Neural cell (in vitro differentiated cells): ENCODE measurements at regions not wholly inside any gene's neighbourhood (a gene's known extent, or its start where the extent isn't known, plus 50 kb on each side); places are given as distances from the start of the nearest gene placed in this dataset.

ENCODE experiments used
- H2AFZ ChIP-seq: fragments of 200-600, 300-800 bp; sonication (generic), shearing (Covaris generic); 2 replicates; pipeline ENCODE4 v1.6.0; 2014; ENCODE audit warnings: low read depth, mild to moderate bottlenecking, antibody characterized with exemption, low read length, moderate library complexity
- H3F3A ChIP-seq: fragments of 200-600 bp; shearing (Covaris generic); 2 replicates; pipeline ENCODE4 v1.6.1; 2016; ENCODE audit warnings: mild to moderate bottlenecking, moderate library complexity, mixed read lengths, antibody characterized with exemption, low read length; ENCODE audit not compliant: insufficient read depth, poor library complexity, severe bottlenecking
- H3K27ac ChIP-seq: fragments of 200-600, 300-800 bp; sonication (generic), shearing (Covaris generic); 2 replicates; pipeline ENCODE4 v1.5.1; 2014; ENCODE audit warnings: mild to moderate bottlenecking, low read length, moderate library complexity
- H3K27me3 ChIP-seq: fragments of 300-800, 200-600 bp; sonication (generic), shearing (Covaris generic); 2 replicates; pipeline ENCODE4 v1.6.0; 2014; ENCODE audit warnings: mild to moderate bottlenecking, low read depth, low read length, moderate library complexity; ENCODE audit not compliant: insufficient read depth
- H3K36me3 ChIP-seq: fragments of 300-800, 200-600 bp; sonication (generic), shearing (Covaris generic); 2 replicates; pipeline ENCODE4 v1.5.1; 2014; ENCODE audit warnings: mild to moderate bottlenecking, antibody characterized with exemption, low read length, moderate library complexity; ENCODE audit not compliant: insufficient read depth
- H3K4me2 ChIP-seq: fragments of 300-800, 200-600 bp; sonication (generic), shearing (Covaris generic); 2 replicates; pipeline ENCODE4 v1.6.0; 2014; ENCODE audit warnings: mild to moderate bottlenecking, low read length
- H3K4me3 ChIP-seq: fragments of 300-800, 200-600 bp; sonication (generic), shearing (Covaris generic); 2 replicates; pipeline ENCODE4 v1.5.1; 2014; ENCODE audit warnings: mild to moderate bottlenecking, low read length, moderate library complexity
- H3K79me2 ChIP-seq: fragments of 200-600 bp; shearing (Covaris generic); replicated peaks from 2 replicates; pipeline ENCODE4 v1.6.0; 2014; ENCODE audit warnings: mild to moderate bottlenecking, low read length, moderate library complexity; ENCODE audit not compliant: insufficient read depth
- H3K9ac ChIP-seq: fragments of 300-800, 200-600 bp; sonication (generic), shearing (Covaris generic); 2 replicates; pipeline ENCODE4 v1.6.1; 2016; ENCODE audit warnings: mild to moderate bottlenecking, low read length, mixed read lengths
- H3K9me2 ChIP-seq: fragments of 200-600 bp; shearing (Covaris generic); 2 replicates; pipeline ENCODE4 v1.6.1; 2016; ENCODE audit warnings: mild to moderate bottlenecking, low read length, mixed read lengths; ENCODE audit not compliant: insufficient read depth
- H3K9me3 ChIP-seq: fragments of 200-600, 300-800 bp; sonication (generic), shearing (Covaris generic); 2 replicates; pipeline ENCODE4 v1.6.1; 2016; ENCODE audit warnings: mild to moderate bottlenecking, mixed run types, low read length, moderate library complexity, mixed read lengths
- H4K20me1 ChIP-seq: fragments of 200-600 bp; shearing (Covaris generic); 2 replicates; pipeline ENCODE4 v1.6.1; 2016; ENCODE audit warnings: mild to moderate bottlenecking, mixed run types; ENCODE audit not compliant: insufficient read depth
- CTCF ChIP-seq: fragments of 450-650 bp; IDR thresholded peaks from 2 replicates; pipeline ENCODE4 v1.5.1; 2014; ENCODE audit warnings: antibody characterized with exemption, mild to moderate bottlenecking, moderate library complexity; ENCODE audit not compliant: poor library complexity, severe bottlenecking
- EP300 ChIP-seq: fragments of 450-650 bp; conservative IDR thresholded peaks from 2 replicates; pipeline ENCODE4 v1.6.1; 2014; ENCODE audit warnings: antibody characterized with exemption, mild to moderate bottlenecking, moderate library complexity; ENCODE audit not compliant: poor library complexity, severe bottlenecking
- EZH2 ChIP-seq: fragments of 200-600, 300-800 bp; shearing (Covaris generic), sonication (generic); IDR thresholded peaks from 2 replicates; pipeline ENCODE4 v1.6.1; 2014; ENCODE audit warnings: antibody characterized with exemption, low read length, borderline replicate concordance, mild to moderate bottlenecking; ENCODE audit not compliant: insufficient read depth, poor library complexity, severe bottlenecking
- MXI1 ChIP-seq: fragments of 450-650 bp; conservative IDR thresholded peaks from 2 replicates; pipeline ENCODE4 v1.6.1; 2014; ENCODE audit warnings: antibody characterized with exemption, mild to moderate bottlenecking; ENCODE audit not compliant: poor library complexity, severe bottlenecking
- POLR2AphosphoS5 ChIP-seq: IDR thresholded peaks from 2 replicates; pipeline ENCODE4 v1.6.1; 2012
- RAD21 ChIP-seq: fragments of 450-650 bp; conservative IDR thresholded peaks from 2 replicates; pipeline ENCODE4 v1.6.1; 2014; ENCODE audit warnings: antibody characterized with exemption, mild to moderate bottlenecking, moderate library complexity
- SMC3 ChIP-seq: fragments of 450-650 bp; conservative IDR thresholded peaks from 2 replicates; pipeline ENCODE4 v1.6.1; 2014; ENCODE audit warnings: antibody characterized with exemption, mild to moderate bottlenecking, moderate library complexity; ENCODE audit not compliant: poor library complexity
- TAF1 ChIP-seq: IDR thresholded peaks from 2 replicates; pipeline ENCODE4 v1.6.1; 2012; ENCODE audit warnings: low read depth
- TF ChIP-seq, protein P1 (sequence below): IDR thresholded peaks from 2 replicates; pipeline ENCODE4 v1.6.1; 2012; ENCODE audit warnings: borderline replicate concordance

- Histone ChIP-seq H3K9me3 (no peaks in the 10 kb centered on the region), H2AFZ (no peak overlapping the region), H3F3A (no peaks in the 10 kb centered on the region), H3K27me3 (peaks cover 3% of the 10 kb centered on the region), H3K9me2 (no peaks in the 10 kb centered on the region), H3K79me2 (no peaks in the 10 kb centered on the region), H3K36me3 (no peaks in the 10 kb centered on the region), H3K27ac (no peak overlapping the region), H3K4me2 (no peak overlapping the region), H3K9ac (no peak overlapping the region), H3K4me3 (no peak overlapping the region), H4K20me1 (no peaks in the 10 kb centered on the region)
- TF ChIP-seq MXI1 (no peak), EZH2 (no peak), POLR2AphosphoS5 (no peak), CTCF (no peak), SMC3 (no peak), EP300 (no peak), TAF1 (no peak), RAD21 (no peak)
- TF ChIP-seq, protein P1, sequence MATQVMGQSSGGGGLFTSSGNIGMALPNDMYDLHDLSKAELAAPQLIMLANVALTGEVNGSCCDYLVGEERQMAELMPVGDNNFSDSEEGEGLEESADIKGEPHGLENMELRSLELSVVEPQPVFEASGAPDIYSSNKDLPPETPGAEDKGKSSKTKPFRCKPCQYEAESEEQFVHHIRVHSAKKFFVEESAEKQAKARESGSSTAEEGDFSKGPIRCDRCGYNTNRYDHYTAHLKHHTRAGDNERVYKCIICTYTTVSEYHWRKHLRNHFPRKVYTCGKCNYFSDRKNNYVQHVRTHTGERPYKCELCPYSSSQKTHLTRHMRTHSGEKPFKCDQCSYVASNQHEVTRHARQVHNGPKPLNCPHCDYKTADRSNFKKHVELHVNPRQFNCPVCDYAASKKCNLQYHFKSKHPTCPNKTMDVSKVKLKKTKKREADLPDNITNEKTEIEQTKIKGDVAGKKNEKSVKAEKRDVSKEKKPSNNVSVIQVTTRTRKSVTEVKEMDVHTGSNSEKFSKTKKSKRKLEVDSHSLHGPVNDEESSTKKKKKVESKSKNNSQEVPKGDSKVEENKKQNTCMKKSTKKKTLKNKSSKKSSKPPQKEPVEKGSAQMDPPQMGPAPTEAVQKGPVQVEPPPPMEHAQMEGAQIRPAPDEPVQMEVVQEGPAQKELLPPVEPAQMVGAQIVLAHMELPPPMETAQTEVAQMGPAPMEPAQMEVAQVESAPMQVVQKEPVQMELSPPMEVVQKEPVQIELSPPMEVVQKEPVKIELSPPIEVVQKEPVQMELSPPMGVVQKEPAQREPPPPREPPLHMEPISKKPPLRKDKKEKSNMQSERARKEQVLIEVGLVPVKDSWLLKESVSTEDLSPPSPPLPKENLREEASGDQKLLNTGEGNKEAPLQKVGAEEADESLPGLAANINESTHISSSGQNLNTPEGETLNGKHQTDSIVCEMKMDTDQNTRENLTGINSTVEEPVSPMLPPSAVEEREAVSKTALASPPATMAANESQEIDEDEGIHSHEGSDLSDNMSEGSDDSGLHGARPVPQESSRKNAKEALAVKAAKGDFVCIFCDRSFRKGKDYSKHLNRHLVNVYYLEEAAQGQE = no peak
These were observed 142.6 kb upstream of the KLF4 start for GRCh38 chr9:107632216-107632615.

DNA sequence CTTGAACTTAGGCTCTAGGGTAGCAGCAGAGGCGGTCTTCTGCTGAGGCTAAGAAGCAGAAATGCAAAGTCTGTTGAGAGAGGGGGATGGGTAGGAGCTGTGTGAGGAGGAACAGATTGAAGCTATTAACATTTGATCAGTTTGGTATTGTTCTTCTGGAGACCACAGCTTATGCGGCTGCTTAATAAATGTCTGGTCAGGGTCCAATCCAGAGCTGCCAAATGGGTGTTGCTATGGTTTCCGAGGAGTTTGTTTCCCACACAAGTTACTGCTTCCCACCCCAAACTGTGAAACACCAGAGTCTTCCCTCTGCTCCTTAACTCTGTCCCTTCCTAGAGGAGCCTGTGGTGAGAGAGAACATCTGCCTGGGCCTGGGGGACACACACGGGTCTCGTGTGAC, 142.2 kb upstream of the KLF4 start:
- no peaks in the 10 kb centered on the region for H3K9me2 ChIP-seq
- H4K20me1 ChIP-seq = no peaks in the 10 kb centered on the region
- H3K27ac ChIP-seq = no peak overlapping the region
- no peak for TF ChIP-seq MXI1
- TF ChIP-seq CTCF = no peak
- TF ChIP-seq RAD21 = no peak
- no peak for TF ChIP-seq EZH2
- TF ChIP-seq EP300 = no peak
- no peak for TF ChIP-seq POLR2AphosphoS5
- no peak for TF ChIP-seq TAF1
- TF ChIP-seq, protein P1 = no peak
- TF ChIP-seq SMC3 = no peak
- H3K4me3 ChIP-seq = no peak overlapping the region
- no peaks in the 10 kb centered on the region for H3K27me3 ChIP-seq
- H3K9me3 ChIP-seq = no peaks in the 10 kb centered on the region
- no peaks in the 10 kb centered on the region for H3K36me3 ChIP-seq
- no peaks in the 10 kb centered on the region for H3K79me2 ChIP-seq
- H2AFZ ChIP-seq = no peak overlapping the region
- no peaks in the 10 kb centered on the region for H3F3A ChIP-seq
- H3K9ac ChIP-seq = no peak overlapping the region
- H3K4me2 ChIP-seq = no peak overlapping the region
